Smooth muscle cell (in vitro differentiated cells): ENCODE measurements at regions not wholly inside any gene's neighbourhood (a gene's known extent, or its start where the extent isn't known, plus 50 kb on each side); places are given as distances from the start of the nearest gene placed in this dataset.

Experiments used
- DNase-seq: peaks from one replicate; lab custom pipeline; 2025; ENCODE audit not compliant: unreplicated experiment; lab: John Stamatoyannopoulos, UW
- H2AFZ ChIP-seq: fragments of 200-600 bp; sonication (generic); 2 replicates; pipeline ENCODE4 v1.6.0; 2016; ENCODE audit warnings: antibody characterized with exemption, low read depth, mild to moderate bottlenecking
- H3F3A ChIP-seq: fragments of 200-600 bp; sonication (generic); 2 replicates; pipeline ENCODE4 v1.6.0; 2017; ENCODE audit warnings: antibody characterized with exemption, low read depth
- H3K27ac ChIP-seq: fragments of 200-600 bp; sonication (generic); 2 replicates; pipeline ENCODE4 v1.5.1; 2016; ENCODE audit warnings: low read depth, mild to moderate bottlenecking
- H3K27me3 ChIP-seq: fragments of 200-600 bp; sonication (generic); 2 replicates; pipeline ENCODE4 v1.6.1; 2016; ENCODE audit warnings: low read depth, mild to moderate bottlenecking
- H3K36me3 ChIP-seq: fragments of 200-600 bp; sonication (generic); 2 replicates; pipeline ENCODE4 v1.5.1; 2016; ENCODE audit warnings: low read depth
- H3K4me1 ChIP-seq: fragments of 200-600 bp; sonication (generic); 2 replicates; pipeline ENCODE4 v1.5.1; 2016; ENCODE audit warnings: low read depth
- H3K4me2 ChIP-seq: fragments of 200-600 bp; sonication (generic); 2 replicates; pipeline ENCODE4 v1.6.0; 2016; ENCODE audit warnings: mild to moderate bottlenecking
- H3K4me3 ChIP-seq: fragments of 200-600 bp; sonication (generic); 2 replicates; pipeline ENCODE4 v1.5.1; 2016; ENCODE audit warnings: mild to moderate bottlenecking
- H3K79me2 ChIP-seq: fragments of 200-600 bp; sonication (generic); 2 replicates; pipeline ENCODE4 v1.6.0; 2016; ENCODE audit warnings: low read depth, mild to moderate bottlenecking
- H3K9ac ChIP-seq: fragments of 200-600 bp; sonication (generic); 2 replicates; pipeline ENCODE4 v1.6.0; 2016; ENCODE audit warnings: low read depth
- H3K9me3 ChIP-seq: fragments of 200-600 bp; sonication (generic); replicated peaks from 2 replicates; pipeline ENCODE4 v1.5.1; 2016; ENCODE audit warnings: low read depth
- H4K20me1 ChIP-seq: fragments of 200-600 bp; sonication (generic); 2 replicates; pipeline ENCODE4 v1.6.0; 2016; ENCODE audit warnings: low read depth
- CTCF ChIP-seq: fragments of 200-600 bp; sonication (generic); IDR thresholded peaks from 2 replicates; pipeline ENCODE4 v1.5.1; 2017; ENCODE audit warnings: borderline replicate concordance, mild to moderate bottlenecking, antibody characterized with exemption; ENCODE audit not compliant: insufficient read depth, poor library complexity, severe bottlenecking
- WGBS: methylation state at CpG from one replicate; pipeline ENCODE4 v1.1.7; 2016; ENCODE audit warnings: low lambda C conversion rate; 5-methylcytosine and 5-hydroxymethylcytosine counted together

- DNase-seq: no peak
- no peak overlapping the region for H3K9ac ChIP-seq
- H3K9me3 ChIP-seq: no peaks in the 10 kb centered on the region
- peak; percentile 17 for TF ChIP-seq CTCF
- no peaks in the 10 kb centered on the region for H3F3A ChIP-seq
- H3K4me3 ChIP-seq: no peak overlapping the region
- 25% methylated on average over 3 of the region's 3 CpGs for WGBS
- H3K36me3 ChIP-seq: no peaks in the 10 kb centered on the region
- no peaks in the 10 kb centered on the region for H4K20me1 ChIP-seq
- no peaks in the 10 kb centered on the region for H3K4me1 ChIP-seq
- no peaks in the 10 kb centered on the region for H3K27me3 ChIP-seq
- H3K4me2 ChIP-seq: no peak overlapping the region
- H3K27ac ChIP-seq: no peak overlapping the region
- no peak overlapping the region for H2AFZ ChIP-seq
- H3K79me2 ChIP-seq: no peaks in the 10 kb centered on the region
Observed at GRCh38 chr1:60126723-60127122, 53.2 kb upstream of the C1orf87 start.
